HG02943 (cell line): ENCODE measurements at regions not wholly inside any gene's neighbourhood (a gene's known extent, or its start where the extent isn't known, plus 50 kb on each side); places are given as distances from the start of the nearest gene placed in this dataset.
A peak's percentile ranks its signal among the peaks of the same experiment; 100 is the strongest.
"Not testable (repeated sequence)": the region's sequence is repeated elsewhere in the genome, so short reads cannot be mapped to it uniquely, and the experiment has no call there.

Experiments
- ATAC-seq: cut with Tn5 transposase; IDR thresholded peaks from one replicate; pipeline ENCODE4 v1.9.1; 2021; ENCODE audit warnings: mild to moderate bottlenecking, low read depth, moderate library complexity; ENCODE audit not compliant: unreplicated experiment

GRCh38 chr6:71007298-71007697 is 50.4 kb upstream of the B3GAT2 start:
- ATAC-seq, result not testable (repeated sequence)

GRCh38 chr6:71011871-71012371 is 55.1 kb upstream of the B3GAT2 start:
- no peak for ATAC-seq

- ATAC-seq, result peak; percentile 84
Measured at GRCh38 chr6:71012866-71013469, 56.1 kb upstream of the B3GAT2 start.

GRCh38 chr6:71015392-71015791 is 58.5 kb upstream of the B3GAT2 start:
- no peak for ATAC-seq

GRCh38 chr6:71028236-71028876 is 71.5 kb upstream of the B3GAT2 start:
- no peak for ATAC-seq

GRCh38 chr6:71028877-71029252 is 72.0 kb upstream of the B3GAT2 start:
- ATAC-seq, result no peak

- ATAC-seq, result no peak
Measured at GRCh38 chr6:71029555-71029954, 72.7 kb upstream of the B3GAT2 start.

- ATAC-seq, result no peak
Measured at GRCh38 chr6:71031912-71032311, 75.1 kb upstream of the B3GAT2 start.

GRCh38 chr6:71033171-71033570 is 76.3 kb upstream of the B3GAT2 start:
- ATAC-seq, result no peak

- ATAC-seq, result no peak
Measured at GRCh38 chr6:71033890-71034289, 77.0 kb upstream of the B3GAT2 start.

GRCh38 chr6:71034563-71035345 is 77.9 kb upstream of the B3GAT2 start:
- ATAC-seq, result no peak

GRCh38 chr6:71035871-71036270 is 79.0 kb upstream of the B3GAT2 start:
- no peak for ATAC-seq

GRCh38 chr6:71038711-71039344 is 82.0 kb upstream of the B3GAT2 start:
- no peak for ATAC-seq

GRCh38 chr6:71040043-71040442 is 83.2 kb upstream of the B3GAT2 start:
- no peak for ATAC-seq

- no peak for ATAC-seq
Measured at GRCh38 chr6:71040841-71041240, 84.0 kb upstream of the B3GAT2 start.

GRCh38 chr6:71043902-71044301 is 87.0 kb upstream of the B3GAT2 start:
- no peak for ATAC-seq

GRCh38 chr6:71044753-71045152 is 87.9 kb upstream of the B3GAT2 start:
- ATAC-seq, result no peak

- ATAC-seq, result no peak
Measured at GRCh38 chr6:71045296-71045695, 88.4 kb upstream of the B3GAT2 start.

- no peak for ATAC-seq
Measured at GRCh38 chr6:71047417-71047816, 90.6 kb upstream of the B3GAT2 start.

- ATAC-seq, result no peak
Measured at GRCh38 chr6:71048320-71049164, 91.7 kb upstream of the B3GAT2 start.
